Caco-2 (cell line): ENCODE measurements at regions not wholly inside any gene's neighbourhood (a gene's known extent, or its start where the extent isn't known, plus 50 kb on each side); places are given as distances from the start of the nearest gene placed in this dataset.

Source experiments
- BruUV-seq: library from RNA; stranded (reverse); fragments of 400-500 nt; replicated peaks from 2 replicates; lab custom pipeline; 2021; lab: Mats Ljungman, UMichigan
- CTCF ChIA-PET: fragments of 300-600 bp; sonication (Branson Sonifier 250); formaldehyde crosslinking; loops from one replicate; lab custom pipeline; 2022; ENCODE audit warnings: antibody characterized with exemption; lab: Charles Lee
- POLR2A ChIA-PET: fragments of 300-600 bp; sonication (Branson Sonifier 250); formaldehyde crosslinking; loops from one replicate; lab custom pipeline; 2022; ENCODE audit warnings: antibody characterized with exemption; lab: Charles Lee
- DNase-seq, 2 experiments: peaks; one replicate each; pipeline versions ENCODE4 v3.0.0 to v3.0.0-alpha.2; 2020 to 2022
- H3K27me3 ChIP-seq: replicated peaks from 2 replicates; pipeline ENCODE4 v1.6.0; 2011; ENCODE audit warnings: low read length; ENCODE audit not compliant: control insufficient read depth, insufficient read depth
- H3K36me3 ChIP-seq: 2 replicates; pipeline ENCODE4 v1.5.1; 2011; ENCODE audit warnings: low read length; ENCODE audit not compliant: control insufficient read depth, insufficient read depth
- H3K4me1 ChIP-seq: fragments of 250-450 bp; sonication (Bioruptor Pico); 2 replicates; pipeline ENCODE4 v1.5.1; 2020; ENCODE audit warnings: mild to moderate bottlenecking
- H3K4me3 ChIP-seq: 2 replicates; pipeline ENCODE4 v1.5.1; 2011; ENCODE audit warnings: low read depth, mild to moderate bottlenecking, control low read depth, low read length
- H3K9me3 ChIP-seq: fragments of 250-450 bp; sonication (Bioruptor Pico); 2 replicates; pipeline ENCODE4 v1.5.1; 2020; ENCODE audit warnings: mild to moderate bottlenecking, moderate library complexity
- H3K27ac Mint-ChIP-seq: one replicate; pipeline ENCODE4 v1.8.0; 2022; ENCODE audit warnings: mixed read lengths; ENCODE audit not compliant: unreplicated experiment
- H3K27me3 Mint-ChIP-seq: one replicate; pipeline ENCODE4 v1.8.0; 2022; ENCODE audit warnings: mixed read lengths; ENCODE audit not compliant: insufficient read depth, unreplicated experiment
- H3K36me3 Mint-ChIP-seq: one replicate; pipeline ENCODE4 v1.8.0; 2022; ENCODE audit warnings: mild to moderate bottlenecking, mixed read lengths; ENCODE audit not compliant: insufficient read depth, unreplicated experiment
- H3K4me1 Mint-ChIP-seq: one replicate; pipeline ENCODE4 v1.8.0; 2022; ENCODE audit warnings: low read depth, mixed read lengths; ENCODE audit not compliant: unreplicated experiment
- H3K4me3 Mint-ChIP-seq: one replicate; pipeline ENCODE4 v1.8.0; 2022; ENCODE audit warnings: mild to moderate bottlenecking, moderate library complexity, mixed read lengths; ENCODE audit not compliant: unreplicated experiment
- H3K9me3 Mint-ChIP-seq: one replicate; pipeline ENCODE4 v1.8.0; 2022; ENCODE audit warnings: mixed read lengths; ENCODE audit not compliant: unreplicated experiment
- CTCF ChIP-seq, 2 experiments: fragments of 200-600 bp in 1 of 2; IDR thresholded peaks; 1 replicate in 1 of 2; 2 replicates in 1 of 2; pipeline versions ENCODE4 v1.5.1 to v1.8.0; 2011 to 2022; ENCODE audit warnings: antibody characterized with exemption in 1 of 2, control low read depth in 1 of 2, inconsistent platforms in 1 of 2, low read depth in 1 of 2, low read length in 1 of 2, mild to moderate bottlenecking in 1 of 2, moderate library complexity in 1 of 2; ENCODE audit not compliant: insufficient read depth in 1 of 2, severe bottlenecking in 1 of 2, unreplicated experiment in 1 of 2
- intact Hi-C: fragments of 100-400 bp; cut with micrococcal nuclease; formaldehyde crosslinking; loops from one replicate; pipeline ENCODE4 v1.10.0; 2022; ENCODE audit not compliant: unreplicated experiment

GRCh38 chr17:6355196-6355595 lies 79.7 kb downstream of the AIPL1 start:
- H3K27me3 Mint-ChIP-seq: peaks cover 2% of the 10 kb centered on the region

GRCh38 chr17:6352801-6353560 lies 81.9 kb downstream of the AIPL1 start:
- BruUV-seq: no TSS peak
- Mint-ChIP-seq H3K36me3 (no peaks in the 10 kb centered on the region), H3K9me3 (no peaks in the 10 kb centered on the region), H3K4me1 (no peaks in the 10 kb centered on the region), H3K4me3 (no peak overlapping the region), H3K27me3 (peaks cover 2% of the 10 kb centered on the region), H3K27ac (no peak overlapping the region)
- DNase-seq: no peak
- H3K4me3 ChIP-seq: no peak overlapping the region
- POLR2A ChIA-PET: no interaction called here
- H3K36me3 ChIP-seq: no peaks in the 10 kb centered on the region
- no peaks in the 10 kb centered on the region for H3K9me3 ChIP-seq
- intact Hi-C loops: no loop called here
- H3K27me3 ChIP-seq: no peaks in the 10 kb centered on the region
- no peaks in the 10 kb centered on the region for H3K4me1 ChIP-seq
- TF ChIP-seq CTCF (IDR thresholded peaks at IDR 0.05; ENCODE audit: insufficient read depth in 1 of 2, low read depth in 1 of 2, low read length in 1 of 2, severe bottlenecking in 1 of 2, unreplicated experiment in 1 of 2): no peak
- CTCF ChIA-PET: no interaction called here

More at GRCh38 chr17:6355196-6355595, 79.7 kb downstream of the AIPL1 start:
- H3K27ac Mint-ChIP-seq: no peak overlapping the region
- Histone ChIP-seq H3K27me3 (no peaks in the 10 kb centered on the region), H3K4me1 (no peaks in the 10 kb centered on the region), H3K36me3 (no peaks in the 10 kb centered on the region), H3K4me3 (no peak overlapping the region), H3K9me3 (no peaks in the 10 kb centered on the region)
- no peaks in the 10 kb centered on the region for H3K36me3 Mint-ChIP-seq
- DNase-seq: no peak
- ChIA-PET POLR2A (no interaction called here), CTCF (no interaction called here)
- no peaks in the 10 kb centered on the region for H3K9me3 Mint-ChIP-seq
- intact Hi-C loops: no loop called here
- no peaks in the 10 kb centered on the region for H3K4me1 Mint-ChIP-seq
- BruUV-seq: no TSS peak
- TF ChIP-seq CTCF (IDR thresholded peaks at IDR 0.05; ENCODE audit: insufficient read depth in 1 of 2, low read depth in 1 of 2, low read length in 1 of 2, severe bottlenecking in 1 of 2, unreplicated experiment in 1 of 2): no peak
- no peak overlapping the region for H3K4me3 Mint-ChIP-seq

- no peak overlapping the region for H3K4me3 Mint-ChIP-seq
- H3K9me3 Mint-ChIP-seq: no peaks in the 10 kb centered on the region
- peaks cover 7% of the 10 kb centered on the region for H3K27me3 Mint-ChIP-seq
- no peaks in the 10 kb centered on the region for H3K36me3 Mint-ChIP-seq
- Histone ChIP-seq H3K9me3 (no peaks in the 10 kb centered on the region), H3K27me3 (no peaks in the 10 kb centered on the region), H3K4me1 (no peaks in the 10 kb centered on the region), H3K4me3 (no peak overlapping the region), H3K36me3 (no peaks in the 10 kb centered on the region)
- intact Hi-C loops: no loop called here
- no peaks in the 10 kb centered on the region for H3K4me1 Mint-ChIP-seq
- TF ChIP-seq CTCF (IDR thresholded peaks at IDR 0.05; ENCODE audit: insufficient read depth in 1 of 2, low read depth in 1 of 2, low read length in 1 of 2, severe bottlenecking in 1 of 2, unreplicated experiment in 1 of 2): no peak
- POLR2A ChIA-PET: no interaction called here
- CTCF ChIA-PET: no interaction called here
- H3K27ac Mint-ChIP-seq: no peak overlapping the region
- no peak for DNase-seq
- BruUV-seq: no TSS peak
These were observed 82.9 kb downstream of the AIPL1 start for GRCh38 chr17:6352016-6352415.
